ENCODE measurements at regions not wholly inside any gene's neighbourhood (a gene's known extent, or its start where the extent isn't known, plus 50 kb on each side); places are given as distances from the start of the nearest gene placed in this dataset.

DNA sequence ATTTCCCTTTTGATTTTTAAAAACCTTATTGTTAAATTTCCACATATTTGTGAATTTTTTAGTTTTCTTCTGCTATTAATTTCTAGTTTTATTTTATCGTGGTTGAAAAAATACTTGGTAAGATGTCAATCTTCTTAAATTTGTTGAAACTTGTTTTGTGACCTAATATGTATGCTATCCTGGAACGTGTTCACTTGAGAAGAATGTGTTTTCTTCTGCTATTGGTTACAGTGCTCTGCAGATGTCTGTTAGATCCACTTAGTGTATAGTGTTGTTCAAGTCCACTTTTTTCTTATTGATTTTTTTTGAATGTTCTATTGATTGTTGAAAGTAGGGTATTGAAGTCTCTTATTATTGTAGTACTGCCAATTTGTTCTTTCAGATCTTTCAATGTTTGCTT is 116.5 kb upstream of the NETO1 start (continued):
- TF ChIP-seq, protein P1, sequence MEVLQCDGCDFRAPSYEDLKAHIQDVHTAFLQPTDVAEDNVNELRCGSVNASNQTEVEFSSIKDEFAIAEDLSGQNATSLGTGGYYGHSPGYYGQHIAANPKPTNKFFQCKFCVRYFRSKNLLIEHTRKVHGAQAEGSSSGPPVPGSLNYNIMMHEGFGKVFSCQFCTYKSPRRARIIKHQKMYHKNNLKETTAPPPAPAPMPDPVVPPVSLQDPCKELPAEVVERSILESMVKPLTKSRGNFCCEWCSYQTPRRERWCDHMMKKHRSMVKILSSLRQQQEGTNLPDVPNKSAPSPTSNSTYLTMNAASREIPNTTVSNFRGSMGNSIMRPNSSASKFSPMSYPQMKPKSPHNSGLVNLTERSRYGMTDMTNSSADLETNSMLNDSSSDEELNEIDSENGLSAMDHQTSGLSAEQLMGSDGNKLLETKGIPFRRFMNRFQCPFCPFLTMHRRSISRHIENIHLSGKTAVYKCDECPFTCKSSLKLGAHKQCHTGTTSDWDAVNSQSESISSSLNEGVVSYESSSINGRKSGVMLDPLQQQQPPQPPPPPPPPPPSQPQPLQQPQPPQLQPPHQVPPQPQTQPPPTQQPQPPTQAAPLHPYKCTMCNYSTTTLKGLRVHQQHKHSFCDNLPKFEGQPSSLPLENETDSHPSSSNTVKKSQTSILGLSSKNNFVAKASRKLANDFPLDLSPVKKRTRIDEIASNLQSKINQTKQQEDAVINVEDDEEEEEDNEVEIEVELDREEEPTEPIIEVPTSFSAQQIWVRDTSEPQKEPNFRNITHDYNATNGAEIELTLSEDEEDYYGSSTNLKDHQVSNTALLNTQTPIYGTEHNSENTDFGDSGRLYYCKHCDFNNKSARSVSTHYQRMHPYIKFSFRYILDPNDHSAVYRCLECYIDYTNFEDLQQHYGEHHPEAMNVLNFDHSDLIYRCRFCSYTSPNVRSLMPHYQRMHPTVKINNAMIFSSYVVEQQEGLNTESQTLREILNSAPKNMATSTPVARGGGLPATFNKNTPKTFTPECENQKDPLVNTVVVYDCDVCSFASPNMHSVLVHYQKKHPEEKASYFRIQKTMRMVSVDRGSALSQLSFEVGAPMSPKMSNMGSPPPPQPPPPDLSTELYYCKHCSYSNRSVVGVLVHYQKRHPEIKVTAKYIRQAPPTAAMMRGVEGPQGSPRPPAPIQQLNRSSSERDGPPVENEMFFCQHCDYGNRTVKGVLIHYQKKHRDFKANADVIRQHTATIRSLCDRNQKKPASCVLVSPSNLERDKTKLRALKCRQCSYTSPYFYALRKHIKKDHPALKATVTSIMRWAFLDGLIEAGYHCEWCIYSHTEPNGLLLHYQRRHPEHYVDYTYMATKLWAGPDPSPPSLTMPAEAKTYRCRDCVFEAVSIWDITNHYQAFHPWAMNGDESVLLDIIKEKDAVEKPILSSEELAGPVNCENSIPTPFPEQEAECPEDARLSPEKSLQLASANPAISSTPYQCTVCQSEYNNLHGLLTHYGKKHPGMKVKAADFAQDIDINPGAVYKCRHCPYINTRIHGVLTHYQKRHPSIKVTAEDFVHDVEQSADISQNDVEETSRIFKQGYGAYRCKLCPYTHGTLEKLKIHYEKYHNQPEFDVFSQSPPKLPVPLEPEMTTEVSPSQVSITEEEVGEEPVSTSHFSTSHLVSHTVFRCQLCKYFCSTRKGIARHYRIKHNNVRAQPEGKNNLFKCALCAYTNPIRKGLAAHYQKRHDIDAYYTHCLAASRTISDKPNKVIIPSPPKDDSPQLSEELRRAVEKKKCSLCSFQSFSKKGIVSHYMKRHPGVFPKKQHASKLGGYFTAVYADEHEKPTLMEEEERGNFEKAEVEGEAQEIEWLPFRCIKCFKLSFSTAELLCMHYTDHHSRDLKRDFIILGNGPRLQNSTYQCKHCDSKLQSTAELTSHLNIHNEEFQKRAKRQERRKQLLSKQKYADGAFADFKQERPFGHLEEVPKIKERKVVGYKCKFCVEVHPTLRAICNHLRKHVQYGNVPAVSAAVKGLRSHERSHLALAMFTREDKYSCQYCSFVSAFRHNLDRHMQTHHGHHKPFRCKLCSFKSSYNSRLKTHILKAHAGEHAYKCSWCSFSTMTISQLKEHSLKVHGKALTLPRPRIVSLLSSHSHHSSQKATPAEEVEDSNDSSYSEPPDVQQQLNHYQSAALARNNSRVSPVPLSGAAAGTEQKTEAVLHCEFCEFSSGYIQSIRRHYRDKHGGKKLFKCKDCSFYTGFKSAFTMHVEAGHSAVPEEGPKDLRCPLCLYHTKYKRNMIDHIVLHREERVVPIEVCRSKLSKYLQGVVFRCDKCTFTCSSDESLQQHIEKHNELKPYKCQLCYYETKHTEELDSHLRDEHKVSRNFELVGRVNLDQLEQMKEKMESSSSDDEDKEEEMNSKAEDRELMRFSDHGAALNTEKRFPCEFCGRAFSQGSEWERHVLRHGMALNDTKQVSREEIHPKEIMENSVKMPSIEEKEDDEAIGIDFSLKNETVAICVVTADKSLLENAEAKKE (CRISPR knock-in tag; IDR thresholded peaks at IDR 0.05) = no peak
- no peak for TF ChIP-seq JUNB (IDR thresholded peaks at IDR 0.05; ENCODE audit: unreplicated experiment)

DNA sequence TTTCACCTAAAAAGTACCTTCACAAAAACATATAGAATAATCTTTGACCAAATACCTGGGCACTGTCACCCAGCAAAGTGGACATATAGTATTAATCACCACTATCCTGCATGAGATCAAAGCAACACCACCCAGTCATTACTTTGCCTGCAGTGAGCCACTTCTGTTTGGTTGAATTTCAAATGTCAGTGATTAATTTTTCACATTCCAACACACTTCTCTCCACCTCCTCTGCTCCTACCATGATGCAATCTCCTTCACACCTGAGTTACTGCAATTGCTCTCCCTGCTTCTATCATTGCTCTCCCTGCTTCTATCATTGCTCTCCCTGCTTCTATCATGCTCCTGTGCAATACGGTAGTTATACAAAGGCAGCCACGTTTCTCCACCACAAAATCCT is 106.1 kb upstream of the NETO1 start:
- Histone ChIP-seq H3K4me2 (no peak overlapping the region), H4K20me1 (replicated peaks; ENCODE audit: insufficient read depth) (no peaks in the 10 kb centered on the region), H3F3A (replicated peaks; ENCODE audit: low read depth) (no peaks in the 10 kb centered on the region), H3K4me3 (no peak overlapping the region), H3K36me3 (ENCODE audit: insufficient read depth) (no peaks in the 10 kb centered on the region), H3K27ac (ENCODE audit: low read depth) (no peak overlapping the region), H2AFZ (no peak overlapping the region), H3K79me2 (replicated peaks; ENCODE audit: insufficient read depth) (no peaks in the 10 kb centered on the region), H3K4me1 (ENCODE audit: insufficient read depth) (no peaks in the 10 kb centered on the region; the same call in 1 of the 2 replicates), H3K9me2 (ENCODE audit: insufficient read depth) (peaks cover 4% of the 10 kb centered on the region; the same call in 1 of the 2 replicates), H3K27me3 (ENCODE audit: insufficient read depth) (no peaks in the 10 kb centered on the region)
- Mint-ChIP-seq H3K27me3 (ENCODE audit: insufficient read depth, low read depth, poor library complexity) (no peaks in the 10 kb centered on the region), H3K36me3 (ENCODE audit: low read depth) (peaks cover 12% of the 10 kb centered on the region), H3K4me1 (peaks cover 4% of the 10 kb centered on the region; the same call in 1 of the 3 replicates), H3K27ac (0 out of 2 replicates have a peak overlapping the region, but pooled peaks have one; percentile 17), H3K4me3 (no peak overlapping the region), H3K9me3 (peaks cover 17% of the 10 kb centered on the region)
- ATAC-seq = no peak
- DNase-seq (ENCODE audit: low spot score) = no peak
- TF ChIP-seq EZH2phosphoT487 (IDR thresholded peaks at IDR 0.05; ENCODE audit: unreplicated experiment) (no peak), EZH2 (IDR thresholded peaks at IDR 0.05; ENCODE audit: low read depth, unreplicated experiment) (no peak), ZNF331 (CRISPR knock-in tag; IDR thresholded peaks at IDR 0.05; ENCODE audit: low read depth) (no peak), ZNF114 (CRISPR knock-in tag; IDR thresholded peaks at IDR 0.05) (no peak)
- TF ChIP-seq, protein P1 (CRISPR knock-in tag; IDR thresholded peaks at IDR 0.05) = no peak

Measured in GM23338 (cell line).